ENCODE measurements at regions not wholly inside any gene's neighbourhood (a gene's known extent, or its start where the extent isn't known, plus 50 kb on each side); places are given as distances from the start of the nearest gene placed in this dataset.

- no peak overlapping the region for H3K4me3 ChIP-seq
- no peaks in the 10 kb centered on the region for H3K9me2 ChIP-seq (replicated peaks; ENCODE audit: insufficient read depth)
- H3K27me3 ChIP-seq = no peaks in the 10 kb centered on the region
- peaks cover 2% of the 10 kb centered on the region for H3K9me3 ChIP-seq (ENCODE audit: low read depth)
- H3K4me2 ChIP-seq = no peak overlapping the region
- H3K27ac ChIP-seq = no peak overlapping the region
- DNase-seq (ENCODE audit: low spot score) = no peak
- H3K36me3 ChIP-seq (replicated peaks; ENCODE audit: insufficient read depth, low read depth) = no peaks in the 10 kb centered on the region
- H4K20me1 ChIP-seq (ENCODE audit: insufficient read depth, poor library complexity, severe bottlenecking) = no peaks in the 10 kb centered on the region
- no peaks in the 10 kb centered on the region for H3K79me2 ChIP-seq
- WGBS (ENCODE audit: low lambda C conversion rate, missing lambda C conversion rate) = 75% methylated on average over 1 of the region's 1 CpG
- no peak overlapping the region for H2AFZ ChIP-seq
- no peak for TF ChIP-seq CTCF (IDR thresholded peaks at IDR 0.05; ENCODE audit: poor library complexity)
- no peak for TF ChIP-seq EZH2phosphoT487 (IDR thresholded peaks at IDR 0.05; ENCODE audit: low read depth, severe bottlenecking, unreplicated experiment)
- TF ChIP-seq EZH2 (IDR thresholded peaks at IDR 0.05; ENCODE audit: borderline replicate concordance) = no peak
- H3K4me1 ChIP-seq (ENCODE audit: insufficient read depth) = no peaks in the 10 kb centered on the region
These were observed 1166.0 kb downstream of the ZPLD1 start for GRCh38 chr3:103600844-103601243.

- TF ChIP-seq EZH2phosphoT487 (IDR thresholded peaks at IDR 0.05; ENCODE audit: low read depth, severe bottlenecking, unreplicated experiment) = no peak
- TF ChIP-seq CTCF (IDR thresholded peaks at IDR 0.05; ENCODE audit: poor library complexity) = no peak
- TF ChIP-seq EZH2 (IDR thresholded peaks at IDR 0.05; ENCODE audit: borderline replicate concordance) = no peak
- DNase-seq (ENCODE audit: low spot score) = no peak
- Histone ChIP-seq H3K4me3 (no peak overlapping the region), H3K27ac (no peak overlapping the region), H3K36me3 (replicated peaks; ENCODE audit: insufficient read depth, low read depth) (no peaks in the 10 kb centered on the region), H3K4me2 (no peak overlapping the region), H3K9me2 (replicated peaks; ENCODE audit: insufficient read depth) (no peaks in the 10 kb centered on the region), H3K9me3 (ENCODE audit: low read depth) (peaks cover 2% of the 10 kb centered on the region), H4K20me1 (ENCODE audit: insufficient read depth, poor library complexity, severe bottlenecking) (no peaks in the 10 kb centered on the region), H2AFZ (no peak overlapping the region), H3K4me1 (ENCODE audit: insufficient read depth) (no peaks in the 10 kb centered on the region), H3K27me3 (no peaks in the 10 kb centered on the region), H3K79me2 (no peaks in the 10 kb centered on the region)
- 91% methylated on average over 1 of the region's 1 CpG for WGBS (ENCODE audit: low lambda C conversion rate, missing lambda C conversion rate)
These were observed 1166.9 kb downstream of the ZPLD1 start for GRCh38 chr3:103601666-103602065.

GRCh38 chr3:103609472-103609871 is 1174.7 kb downstream of the ZPLD1 start:
- H3K36me3 ChIP-seq (replicated peaks; ENCODE audit: insufficient read depth, low read depth) = no peaks in the 10 kb centered on the region
- no peaks in the 10 kb centered on the region for H3K9me3 ChIP-seq (ENCODE audit: low read depth)

More at GRCh38 chr3:103609472-103609871, 1174.7 kb downstream of the ZPLD1 start:
- WGBS (ENCODE audit: low lambda C conversion rate, missing lambda C conversion rate) = 91% methylated on average over 2 of the region's 2 CpGs
- H3K27ac ChIP-seq = no peak overlapping the region
- no peaks in the 10 kb centered on the region for H3K79me2 ChIP-seq
- no peak overlapping the region for H2AFZ ChIP-seq
- TF ChIP-seq EZH2 (IDR thresholded peaks at IDR 0.05; ENCODE audit: borderline replicate concordance) = no peak
- peak; percentile 12 for TF ChIP-seq CTCF (IDR thresholded peaks at IDR 0.05; ENCODE audit: poor library complexity)
- H4K20me1 ChIP-seq (ENCODE audit: insufficient read depth, poor library complexity, severe bottlenecking) = no peaks in the 10 kb centered on the region
- H3K4me3 ChIP-seq = no peak overlapping the region
- no peak for DNase-seq (ENCODE audit: low spot score)
- no peaks in the 10 kb centered on the region for H3K9me2 ChIP-seq (replicated peaks; ENCODE audit: insufficient read depth)
- H3K27me3 ChIP-seq = no peaks in the 10 kb centered on the region
- no peak overlapping the region for H3K4me2 ChIP-seq
- H3K4me1 ChIP-seq (ENCODE audit: insufficient read depth) = no peaks in the 10 kb centered on the region
